GM23338 (cell line): ENCODE measurements at regions not wholly inside any gene's neighbourhood (a gene's known extent, or its start where the extent isn't known, plus 50 kb on each side); places are given as distances from the start of the nearest gene placed in this dataset.

Experiments used
- ATAC-seq: fragments of 200-7000 bp; cut with Tn5 transposase; 3 replicates; pipeline ENCODE4 v1.9.1; 2020
- DNase-seq: peaks from one replicate; pipeline ENCODE4 v3.0.0-alpha.2; 2015; ENCODE audit warnings: low spot score
- H2AFZ ChIP-seq: fragments of 200-600 bp; sonication (generic); 2 replicates; pipeline ENCODE4 v1.8.0; 2016; ENCODE audit warnings: antibody characterized with exemption, mild to moderate bottlenecking, moderate library complexity
- H3F3A ChIP-seq: fragments of 200-600 bp; sonication (generic); replicated peaks from 2 replicates; pipeline ENCODE4 v1.8.0; 2017; ENCODE audit warnings: antibody characterized with exemption, mixed run types, low read depth
- H3K27ac ChIP-seq: fragments of 200-600 bp; sonication (generic); 2 replicates; pipeline ENCODE4 v1.6.1; 2016; ENCODE audit warnings: low read depth
- H3K27me3 ChIP-seq: fragments of 200-600 bp; sonication (generic); 2 replicates; pipeline ENCODE4 v1.8.0; 2016; ENCODE audit warnings: mild to moderate bottlenecking, mixed run types, moderate library complexity; ENCODE audit not compliant: insufficient read depth
- H3K36me3 ChIP-seq: fragments of 200-600 bp; sonication (generic); 2 replicates; pipeline ENCODE4 v1.8.0; 2016; ENCODE audit warnings: mild to moderate bottlenecking; ENCODE audit not compliant: insufficient read depth
- H3K4me1 ChIP-seq: fragments of 200-600 bp; sonication (generic); 2 replicates; pipeline ENCODE4 v1.8.0; 2016; ENCODE audit warnings: mild to moderate bottlenecking, moderate library complexity; ENCODE audit not compliant: insufficient read depth
- H3K4me2 ChIP-seq: fragments of 200-600 bp; sonication (generic); 2 replicates; pipeline ENCODE4 v1.7.1; 2017; ENCODE audit warnings: mixed run types
- H3K4me3 ChIP-seq: fragments of 200-600 bp; sonication (generic); 2 replicates; pipeline ENCODE4 v1.6.1; 2016; ENCODE audit warnings: mixed run types
- H3K79me2 ChIP-seq: fragments of 200-600 bp; sonication (generic); replicated peaks from 2 replicates; pipeline ENCODE4 v1.8.0; 2017; ENCODE audit warnings: mild to moderate bottlenecking; ENCODE audit not compliant: insufficient read depth
- H3K9me2 ChIP-seq: fragments of 200-600 bp; sonication (generic); 2 replicates; pipeline ENCODE4 v1.8.0; 2017; ENCODE audit not compliant: insufficient read depth
- H4K20me1 ChIP-seq: fragments of 200-600 bp; sonication (generic); replicated peaks from 2 replicates; pipeline ENCODE4 v1.8.0; 2017; ENCODE audit warnings: mild to moderate bottlenecking; ENCODE audit not compliant: insufficient read depth
- H3K27ac Mint-ChIP-seq: 2 replicates; pipeline ENCODE4 v1.8.0; 2020; ENCODE audit warnings: inconsistent platforms, mild to moderate bottlenecking, moderate library complexity, mixed read lengths
- H3K27me3 Mint-ChIP-seq: 3 replicates; pipeline ENCODE4 v1.8.0; 2022; ENCODE audit warnings: low read depth, mild to moderate bottlenecking, moderate library complexity, mixed read lengths, inconsistent platforms; ENCODE audit not compliant: insufficient read depth, poor library complexity
- H3K36me3 Mint-ChIP-seq: 3 replicates; pipeline ENCODE4 v1.8.0; 2021; ENCODE audit warnings: low read depth, mild to moderate bottlenecking, inconsistent platforms, moderate library complexity, mixed read lengths
- H3K4me1 Mint-ChIP-seq: 3 replicates; pipeline ENCODE4 v1.8.0; 2020; ENCODE audit warnings: mild to moderate bottlenecking, inconsistent platforms, mixed read lengths
- H3K4me3 Mint-ChIP-seq: 3 replicates; pipeline ENCODE4 v1.8.0; 2021; ENCODE audit warnings: moderate library complexity, mild to moderate bottlenecking, inconsistent platforms, mixed read lengths
- H3K9me3 Mint-ChIP-seq: 3 replicates; pipeline ENCODE4 v1.8.0; 2020; ENCODE audit warnings: moderate library complexity, mild to moderate bottlenecking, inconsistent platforms, mixed read lengths
- CREB1 ChIP-seq: fragments of 250-450 bp; sonication (Bioruptor Pico); IDR thresholded peaks from 2 replicates; pipeline ENCODE4 v1.5.0; 2020; ENCODE audit warnings: low read depth, mild to moderate bottlenecking, moderate library complexity
- CTCF ChIP-seq, 2 experiments: fragments of 200-600 bp in 1 of 2; sonication (generic) in 1 of 2; conservative IDR thresholded peaks; 2 replicates each; pipeline versions ENCODE4 v1.5.1 to v1.6.1; 2016 to 2017; ENCODE audit warnings: antibody characterized with exemption in 2 of 2, low read depth in 2 of 2, mild to moderate bottlenecking in 2 of 2, moderate library complexity in 1 of 2
- ETS1 ChIP-seq: IDR thresholded peaks from 2 replicates; pipeline ENCODE4 v1.6.1; 2016; ENCODE audit warnings: antibody characterized with exemption
- EZH2 ChIP-seq: fragments of 200-600 bp; sonication (generic); IDR thresholded peaks from one replicate; pipeline ENCODE4 v1.8.0; 2017; ENCODE audit warnings: antibody characterized with exemption, mild to moderate bottlenecking, low read depth; ENCODE audit not compliant: unreplicated experiment
- EZH2phosphoT487 ChIP-seq: fragments of 200-600 bp; sonication (generic); IDR thresholded peaks from one replicate; pipeline ENCODE4 v1.8.1; 2018; ENCODE audit warnings: antibody characterized with exemption; ENCODE audit not compliant: unreplicated experiment
- NANOG ChIP-seq: IDR thresholded peaks from 2 replicates; pipeline ENCODE4 v1.6.1; 2016; ENCODE audit warnings: antibody characterized with exemption, borderline replicate concordance
- STAT1 ChIP-seq: IDR thresholded peaks from one replicate; pipeline ENCODE4 v1.6.1; 2016; ENCODE audit warnings: antibody characterized with exemption; ENCODE audit not compliant: unreplicated experiment
- ZNF114 ChIP-seq: fragments of 250-450 bp; sonication (Bioruptor Pico); IDR thresholded peaks from 2 replicates; pipeline ENCODE4 v1.5.0; 2020; ENCODE audit warnings: mild to moderate bottlenecking, moderate library complexity
- ZNF331 ChIP-seq: fragments of 250-450 bp; sonication (Bioruptor Pico); IDR thresholded peaks from 2 replicates; pipeline ENCODE4 v1.5.0; 2020; ENCODE audit warnings: low read depth, mild to moderate bottlenecking, moderate library complexity
- ZNF462 ChIP-seq: fragments of 250-450 bp; sonication (Bioruptor Pico); IDR thresholded peaks from 2 replicates; pipeline ENCODE4 v1.5.0; 2020; ENCODE audit warnings: mild to moderate bottlenecking, moderate library complexity

- Mint-ChIP-seq H3K27ac (peak overlapping the region; percentile 63; the same call in 1 of the 2 replicates), H3K36me3 (no peaks in the 10 kb centered on the region), H3K27me3 (no peaks in the 10 kb centered on the region), H3K9me3 (peaks cover under 1% of the 10 kb centered on the region; the same call in 1 of the 3 replicates), H3K4me1 (peaks cover 5% of the 10 kb centered on the region; the same call in 2 of the 3 replicates), H3K4me3 (no peak overlapping the region)
- no peak for ATAC-seq
- Histone ChIP-seq H3K27me3 (no peaks in the 10 kb centered on the region), H3K27ac (no peak overlapping the region), H3K4me1 (no peaks in the 10 kb centered on the region), H3F3A (no peaks in the 10 kb centered on the region), H3K36me3 (no peaks in the 10 kb centered on the region), H3K4me3 (no peak overlapping the region), H2AFZ (no peak overlapping the region), H3K9me2 (no peaks in the 10 kb centered on the region), H4K20me1 (no peaks in the 10 kb centered on the region), H3K79me2 (no peaks in the 10 kb centered on the region), H3K4me2 (no peak overlapping the region)
- TF ChIP-seq EZH2phosphoT487 (no peak), CREB1 (CRISPR knock-in tag) (no peak), ZNF331 (CRISPR knock-in tag) (no peak)
- no peak for DNase-seq
These were observed 211.0 kb downstream of the MOXD1 start for GRCh38 chr6:132190097-132190814.

- Histone ChIP-seq H3K36me3 (no peaks in the 10 kb centered on the region), H3K4me3 (no peak overlapping the region), H3K27me3 (no peaks in the 10 kb centered on the region), H4K20me1 (no peaks in the 10 kb centered on the region), H3K79me2 (no peaks in the 10 kb centered on the region), H3K27ac (no peak overlapping the region), H3K9me2 (no peaks in the 10 kb centered on the region), H3F3A (no peaks in the 10 kb centered on the region), H3K4me2 (no peak overlapping the region), H3K4me1 (no peaks in the 10 kb centered on the region), H2AFZ (no peak overlapping the region)
- Mint-ChIP-seq H3K27me3 (no peaks in the 10 kb centered on the region), H3K27ac (no peak overlapping the region), H3K4me3 (no peak overlapping the region), H3K4me1 (peaks cover 4% of the 10 kb centered on the region; the same call in 2 of the 3 replicates), H3K9me3 (no peaks in the 10 kb centered on the region), H3K36me3 (no peaks in the 10 kb centered on the region)
- ATAC-seq (no peak), DNase-seq (no peak)
- TF ChIP-seq CTCF (conservative IDR thresholded peaks at IDR 0.05; ENCODE audit: low read depth in 2 of 2) (no peak), NANOG (no peak), ZNF462 (CRISPR knock-in tag) (no peak), EZH2 (no peak), ETS1 (no peak), ZNF114 (CRISPR knock-in tag) (no peak), STAT1 (no peak)
These were observed 212.6 kb downstream of the MOXD1 start for GRCh38 chr6:132188556-132189264.
